Kidney glomerular epithelial cell (primary cell): ENCODE measurements at regions not wholly inside any gene's neighbourhood (a gene's known extent, or its start where the extent isn't known, plus 50 kb on each side); places are given as distances from the start of the nearest gene placed in this dataset.
"Not testable (repeated sequence)": the region's sequence is repeated elsewhere in the genome, so short reads cannot be mapped to it uniquely, and the experiment has no call there.

ENCODE experiments used
- DNase-seq: peaks from one replicate; lab custom pipeline; 2025; lab: John Stamatoyannopoulos, UW

- not testable (repeated sequence) for DNase-seq
These were observed 60.3 kb upstream of the NMU start for GRCh38 chr4:55696424-55696823.

- no peak for DNase-seq
These were observed 70.4 kb upstream of the NMU start for GRCh38 chr4:55706541-55706940.

GRCh38 chr4:55707507-55707906 lies 71.4 kb upstream of the NMU start:
- no peak for DNase-seq

- not testable (repeated sequence) for DNase-seq
These were observed 71.9 kb upstream of the NMU start for GRCh38 chr4:55707991-55708390.

- DNase-seq: not testable (repeated sequence)
These were observed 76.7 kb upstream of the NMU start for GRCh38 chr4:55712835-55713234.

GRCh38 chr4:55721651-55722050 lies 85.6 kb upstream of the NMU start:
- no peak for DNase-seq

DNA sequence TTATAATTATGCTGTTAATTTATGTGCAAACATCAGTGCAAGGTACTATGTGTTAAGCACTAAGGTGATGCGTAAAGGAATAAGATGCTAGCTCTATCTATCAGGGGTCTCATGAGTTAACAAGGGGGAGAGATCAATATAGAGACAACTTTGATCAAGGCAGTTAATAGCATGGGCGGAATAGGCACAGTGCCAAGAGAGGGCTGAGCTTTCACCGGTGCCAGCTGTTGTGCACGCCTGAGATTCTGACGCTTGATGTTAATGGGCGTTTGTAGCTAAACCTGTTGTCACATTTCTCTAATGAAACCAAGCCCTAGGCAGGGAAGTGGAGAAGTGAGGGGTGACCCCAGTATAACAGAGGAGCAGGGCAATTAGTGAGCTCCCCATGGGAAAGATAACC lies 86.0 kb upstream of the NMU start:
- DNase-seq: no peak

GRCh38 chr4:55723403-55723802 lies 87.3 kb upstream of the NMU start:
- no peak for DNase-seq

DNA sequence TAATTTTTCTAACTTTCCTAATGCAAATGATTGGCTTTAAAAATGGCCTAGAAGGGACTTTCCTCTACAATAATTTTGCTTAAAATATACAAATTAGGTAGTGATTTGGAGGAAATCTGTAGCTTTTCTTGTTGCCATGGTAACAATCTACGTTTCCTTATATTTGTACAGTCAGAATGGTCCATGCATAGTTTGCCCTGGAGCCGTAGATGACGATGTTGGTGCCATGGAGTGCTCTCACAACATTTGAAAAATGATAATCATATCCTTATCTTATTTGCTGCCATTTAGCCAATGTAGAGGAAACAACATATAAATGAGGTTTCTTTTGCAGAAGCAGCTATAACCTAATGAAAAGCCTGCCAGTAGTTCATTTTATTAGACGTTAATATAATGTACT lies 89.0 kb upstream of the NMU start:
- DNase-seq: no peak

GRCh38 chr4:55727746-55728145 lies 91.6 kb upstream of the NMU start:
- DNase-seq: peak; percentile 55

GRCh38 chr4:55729351-55730279 lies 90.0 kb upstream of the EXOC1L start:
- DNase-seq: peak; percentile 15

DNA sequence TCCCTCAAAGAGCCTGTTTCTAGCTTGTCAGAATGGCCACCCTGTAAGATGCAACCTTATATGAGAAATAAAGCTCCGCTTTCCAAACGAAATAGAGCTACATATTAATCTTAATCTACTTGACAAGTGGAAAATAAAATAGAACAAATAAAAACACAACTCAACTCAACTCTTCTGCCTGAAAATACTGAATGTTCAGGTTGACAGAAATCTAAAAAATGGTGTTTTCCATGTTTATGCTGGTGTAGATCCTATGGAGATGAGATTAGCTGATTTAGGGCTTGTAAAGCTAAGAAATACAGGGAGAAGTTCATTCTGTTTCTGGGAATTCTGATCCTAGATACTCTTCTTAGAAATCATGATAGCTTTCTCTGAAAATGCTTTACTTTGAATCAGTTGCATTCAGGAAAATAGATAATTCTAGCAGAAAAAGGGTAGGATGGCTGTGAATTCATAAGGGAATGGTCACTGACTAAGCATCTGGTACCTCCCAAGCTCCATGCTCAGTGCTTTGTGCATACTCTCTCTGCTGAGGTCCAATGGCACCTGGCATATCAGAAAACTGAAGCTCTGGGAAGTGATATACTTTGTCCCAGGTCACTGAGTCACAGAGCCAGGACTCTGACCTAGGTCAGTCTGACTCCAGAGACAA lies 89.2 kb upstream of the EXOC1L start:
- no peak for DNase-seq

DNA sequence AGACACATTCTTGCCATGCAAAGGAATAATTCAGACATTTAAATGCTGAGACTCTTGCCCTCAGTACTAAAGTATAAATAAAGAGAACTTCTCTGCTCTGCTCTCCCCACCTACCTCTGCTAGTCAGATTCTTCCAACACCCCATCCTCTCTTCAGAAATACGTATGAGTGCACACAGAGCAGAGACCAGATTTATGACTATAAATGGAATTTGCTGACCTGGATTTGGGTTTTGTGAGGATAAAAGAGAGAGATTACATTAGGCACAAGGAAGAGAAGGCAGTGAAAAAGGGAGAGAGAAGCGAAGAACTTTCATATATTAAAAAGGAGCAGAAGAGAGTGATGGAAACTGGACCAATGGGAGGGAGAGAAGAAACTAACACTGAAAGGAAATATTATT lies 87.6 kb upstream of the EXOC1L start:
- peak; percentile 6 for DNase-seq

GRCh38 chr4:55732864-55733263 lies 86.7 kb upstream of the EXOC1L start:
- no peak for DNase-seq

- peak; percentile 8 for DNase-seq
These were observed 85.7 kb upstream of the EXOC1L start for GRCh38 chr4:55733932-55734331.

GRCh38 chr4:55736605-55737183 lies 82.9 kb upstream of the EXOC1L start:
- peak; percentile 26 for DNase-seq

GRCh38 chr4:55742655-55743202 lies 76.9 kb upstream of the EXOC1L start:
- peak; percentile 26 for DNase-seq

DNA sequence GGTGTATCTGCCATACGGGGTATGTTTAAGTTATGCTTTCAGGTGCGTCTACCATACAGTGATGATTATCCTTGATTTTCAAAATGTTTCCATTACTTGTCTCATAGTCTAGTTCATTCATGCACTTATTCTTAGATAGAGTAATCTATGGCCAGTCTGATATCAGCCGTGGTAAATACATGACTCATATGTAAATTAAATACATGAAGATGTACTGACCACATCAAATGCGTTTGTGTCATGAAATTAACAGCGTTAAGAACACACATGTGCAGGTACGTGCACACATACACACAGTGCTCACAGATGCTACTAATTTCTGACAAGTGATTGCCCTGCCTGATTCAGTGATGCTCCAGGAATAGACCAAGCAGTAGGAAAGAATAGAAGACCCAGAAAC lies 75.2 kb upstream of the EXOC1L start:
- no peak for DNase-seq

GRCh38 chr4:55745014-55745413 lies 74.6 kb upstream of the EXOC1L start:
- DNase-seq: no peak

DNA sequence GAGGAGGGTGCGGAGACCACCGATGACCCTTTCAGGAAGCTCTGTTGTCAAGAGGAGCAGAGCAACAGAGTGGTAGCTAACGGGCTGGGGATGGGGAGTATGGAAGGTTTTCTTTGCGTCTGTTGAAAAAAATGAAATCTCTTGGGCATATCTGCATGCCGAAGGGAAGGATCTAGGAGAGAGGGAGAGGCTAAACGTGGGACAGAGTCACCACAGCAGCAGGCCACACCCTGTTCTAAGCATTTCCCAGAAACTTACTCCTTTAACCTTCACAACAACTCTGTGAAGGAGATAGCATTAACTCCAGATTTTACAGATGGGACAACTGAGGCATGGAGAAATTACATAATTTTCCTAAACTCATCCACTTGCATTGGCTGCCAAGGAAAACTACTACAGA lies 71.8 kb upstream of the EXOC1L start:
- DNase-seq: no peak

GRCh38 chr4:55749666-55750065 lies 69.9 kb upstream of the EXOC1L start:
- no peak for DNase-seq

GRCh38 chr4:55752810-55753209 lies 66.8 kb upstream of the EXOC1L start:
- DNase-seq: no peak

DNA sequence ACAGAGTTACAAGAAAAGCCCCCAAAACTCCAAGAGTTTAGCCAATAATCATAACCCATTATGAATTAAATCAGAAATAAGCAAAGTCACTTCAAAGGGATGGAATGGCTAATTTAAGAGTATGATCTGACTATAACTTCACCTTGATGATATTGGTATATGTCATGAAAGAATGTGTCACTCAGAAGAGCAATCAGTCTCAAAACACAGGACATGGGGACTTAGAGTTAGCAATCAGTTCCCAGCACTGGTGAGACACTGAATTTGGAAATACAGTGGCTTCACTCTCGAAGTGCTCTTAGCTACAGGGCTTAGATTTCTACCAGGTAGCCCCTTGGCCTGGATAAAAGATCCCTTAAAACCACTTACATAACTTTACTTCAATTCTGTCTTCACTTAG lies 65.7 kb upstream of the EXOC1L start:
- no peak for DNase-seq
